Heart left ventricle (tissue), 13 donors: ENCODE measurements at regions not wholly inside any gene's neighbourhood (a gene's known extent, or its start where the extent isn't known, plus 50 kb on each side); places are given as distances from the start of the nearest gene placed in this dataset.

Source experiments
- CTCF ChIP-seq, 12 donors: fragments of 200-600 bp; sonication (generic) in 4 of 12; IDR thresholded peaks; one replicate each; pipeline versions ENCODE4 v1.5.0 to v1.8.0; 2018 to 2022; ENCODE audit warnings: antibody characterized with exemption in 12 of 12, mild to moderate bottlenecking in 5 of 12
- POLR2A ChIP-seq, 2 donors: fragments of 450-650 bp; IDR thresholded peaks; one replicate each; pipeline ENCODE4 v1.6.1; 2017; ENCODE audit warnings: antibody characterized with exemption in 2 of 2, mild to moderate bottlenecking in 2 of 2, moderate library complexity in 2 of 2
- donor health status: ischemic (EF 13 %, LVEDD 7.1; RV severe dilation, severe dysfunction).
- donor health status: DM: no; HTN: yes; CAD: no.
- donor health status: DM: no; HTN: no; CAD: no.
- donor health status: ischemic (EF 25% LVEDD 6.9; RV normal size, moderate dysfunction).
- donor health status: ischemic (EF 25% LVEDD 5.7; RV mildly dilated, moderate dysfunction).
- donor health status: ischemic (EF 35%, LVEDD 5.7; RV mildly dilated, moderate dysfunction).
- donor health status: nonischemic (EF 11% LVEDD 7.7; RV severe dilation, severe dysfunction).
- donor health status: DM: yes; HTN: yes; CAD: no.
- donor health status: PGD.
- donor health status: ischemic (EF 29% LVEDD 5.4; RV normal size, mild dysfunction).
- donor health status: nonischemic (EF 23%, LVEDD 6.1; RV moderate dilation, normal function).

- no peak for TF ChIP-seq CTCF (IDR thresholded peaks at IDR 0.05)
- no peak for TF ChIP-seq POLR2A (IDR thresholded peaks at IDR 0.05)
These were observed 110.5 kb upstream of the HABP2 start for GRCh38 chr10:113442336-113442735.
